AG09319 (cell line): ENCODE measurements at regions not wholly inside any gene's neighbourhood (a gene's known extent, or its start where the extent isn't known, plus 50 kb on each side); places are given as distances from the start of the nearest gene placed in this dataset.

Source experiments
- DNase-seq: peaks from one replicate; pipeline ENCODE4 v3.0.0-alpha.2; 2010; ENCODE audit warnings: low read depth; ENCODE audit errors: extremely low read depth
- TF ChIP-seq, protein P1 (sequence below): IDR thresholded peaks from 2 replicates; pipeline ENCODE4 v1.5.1; 2011; ENCODE audit warnings: low read depth, mild to moderate bottlenecking, inconsistent platforms, low read length, moderate library complexity

DNA sequence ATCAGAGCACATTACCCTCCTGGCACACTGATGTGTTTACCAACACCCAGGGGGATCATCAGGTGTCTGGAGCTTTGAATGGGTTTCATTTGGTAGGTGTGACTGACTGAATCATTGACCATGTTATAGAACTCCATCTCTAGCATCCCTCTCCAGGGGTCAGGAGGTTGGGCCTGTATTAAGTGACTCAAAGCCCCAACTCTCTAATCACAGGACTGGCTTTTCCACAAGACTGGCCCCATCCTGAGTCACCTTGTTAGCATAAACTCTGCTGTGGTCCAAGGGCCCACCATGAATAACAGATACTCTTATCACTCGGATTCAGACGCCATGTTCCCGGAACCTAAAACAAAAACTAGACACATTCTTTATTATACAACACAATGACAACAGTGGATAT is 125.9 kb upstream of the NDUFV2 start:
- DNase-seq = no peak
- TF ChIP-seq, protein P1, sequence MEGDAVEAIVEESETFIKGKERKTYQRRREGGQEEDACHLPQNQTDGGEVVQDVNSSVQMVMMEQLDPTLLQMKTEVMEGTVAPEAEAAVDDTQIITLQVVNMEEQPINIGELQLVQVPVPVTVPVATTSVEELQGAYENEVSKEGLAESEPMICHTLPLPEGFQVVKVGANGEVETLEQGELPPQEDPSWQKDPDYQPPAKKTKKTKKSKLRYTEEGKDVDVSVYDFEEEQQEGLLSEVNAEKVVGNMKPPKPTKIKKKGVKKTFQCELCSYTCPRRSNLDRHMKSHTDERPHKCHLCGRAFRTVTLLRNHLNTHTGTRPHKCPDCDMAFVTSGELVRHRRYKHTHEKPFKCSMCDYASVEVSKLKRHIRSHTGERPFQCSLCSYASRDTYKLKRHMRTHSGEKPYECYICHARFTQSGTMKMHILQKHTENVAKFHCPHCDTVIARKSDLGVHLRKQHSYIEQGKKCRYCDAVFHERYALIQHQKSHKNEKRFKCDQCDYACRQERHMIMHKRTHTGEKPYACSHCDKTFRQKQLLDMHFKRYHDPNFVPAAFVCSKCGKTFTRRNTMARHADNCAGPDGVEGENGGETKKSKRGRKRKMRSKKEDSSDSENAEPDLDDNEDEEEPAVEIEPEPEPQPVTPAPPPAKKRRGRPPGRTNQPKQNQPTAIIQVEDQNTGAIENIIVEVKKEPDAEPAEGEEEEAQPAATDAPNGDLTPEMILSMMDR = no peak

DNA sequence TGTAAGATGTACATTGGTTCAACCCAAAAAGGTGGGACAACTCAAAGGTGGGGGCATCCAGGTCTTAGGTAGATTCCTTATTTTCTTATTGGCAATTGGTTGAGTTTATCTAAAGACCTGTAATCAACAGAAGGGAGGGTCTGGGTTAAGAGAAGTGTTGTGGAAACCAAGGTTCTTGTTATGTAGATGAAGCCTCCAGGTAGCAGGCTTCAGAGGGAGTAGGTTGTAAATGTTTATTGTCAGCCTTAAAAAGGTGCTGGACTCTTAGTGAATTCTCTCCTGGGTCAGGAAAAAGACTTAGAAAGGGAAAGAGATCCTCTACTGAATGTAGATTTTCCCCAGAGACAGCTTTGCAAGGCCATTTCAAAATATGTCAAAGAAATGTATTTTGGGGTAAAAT is 125.3 kb upstream of the NDUFV2 start:
- TF ChIP-seq, protein P1 = no peak
- no peak for DNase-seq

DNA sequence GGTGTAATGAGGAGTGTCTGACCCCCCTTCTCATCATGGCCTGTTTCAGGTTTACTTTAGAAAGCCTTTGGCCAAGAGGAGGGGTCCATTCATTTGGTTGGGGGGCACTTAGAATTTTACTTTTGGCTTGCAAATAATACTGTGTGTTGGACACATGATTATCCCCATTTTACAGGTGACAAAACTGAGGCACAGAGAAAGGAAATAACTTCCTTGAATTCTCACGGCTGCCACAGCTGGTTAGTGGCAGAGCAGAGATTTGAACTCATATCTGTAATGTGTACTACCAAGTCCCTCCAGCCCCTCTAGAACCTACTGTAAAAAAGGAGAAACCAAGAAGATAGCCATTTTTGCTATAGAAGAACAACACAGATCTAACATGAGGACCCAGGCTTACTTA is 124.8 kb upstream of the NDUFV2 start:
- TF ChIP-seq, protein P1 = no peak
- no peak for DNase-seq

DNA sequence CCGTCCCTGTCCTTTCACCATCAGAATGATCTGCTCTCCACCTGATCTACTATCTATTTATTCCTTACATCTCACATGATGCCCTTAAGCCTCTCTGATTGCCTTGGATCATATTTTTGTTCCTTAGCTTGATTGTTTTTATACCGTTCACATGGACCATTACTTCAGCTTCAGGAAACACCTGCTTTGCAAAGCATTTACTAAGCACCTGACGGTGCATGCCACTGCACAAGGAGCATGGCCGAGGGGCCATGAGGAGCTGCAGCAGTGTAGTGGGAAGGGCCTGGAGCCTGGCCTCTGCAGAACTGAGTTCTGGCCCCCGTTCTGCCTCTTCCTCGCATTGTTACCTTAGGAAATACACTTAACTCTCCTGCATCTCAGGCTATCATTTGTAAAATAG is 124.1 kb upstream of the NDUFV2 start:
- TF ChIP-seq, protein P1 = no peak
- no peak for DNase-seq

DNA sequence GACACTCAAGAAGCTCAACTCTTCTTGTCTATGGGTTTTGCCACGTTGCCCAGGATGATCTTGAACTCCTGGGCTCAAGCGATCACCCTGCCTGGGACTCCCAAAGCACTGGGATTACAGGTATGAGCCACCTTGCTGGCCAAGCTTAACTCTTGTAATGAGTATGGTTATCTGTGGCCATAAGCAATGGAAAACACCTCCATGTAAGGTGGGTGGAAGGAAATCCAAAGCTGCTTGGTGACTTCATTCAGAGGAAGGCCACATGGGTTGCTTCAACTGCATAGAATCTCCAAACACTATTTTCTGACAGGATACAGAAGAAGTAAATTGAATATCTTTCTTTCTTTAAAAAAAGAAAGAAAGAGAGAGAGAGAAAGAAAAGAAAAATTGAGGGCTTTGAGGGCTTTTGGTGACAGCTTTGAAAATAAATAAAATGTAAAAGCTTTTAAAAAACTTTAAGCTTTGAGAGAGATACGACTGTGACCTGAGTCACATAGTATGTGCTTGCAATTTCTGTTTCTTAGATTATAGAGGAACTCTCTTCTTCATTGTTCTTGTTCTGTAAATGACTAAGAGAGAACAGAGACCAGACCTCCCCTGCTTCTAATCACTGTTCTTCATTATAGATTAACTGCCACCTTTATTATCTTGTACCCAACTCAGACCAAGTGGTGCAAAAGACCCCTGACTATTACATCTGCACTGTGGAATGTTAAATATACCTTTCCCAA is 123.1 kb upstream of the NDUFV2 start:
- TF ChIP-seq, protein P1 = no peak
- no peak for DNase-seq

DNA sequence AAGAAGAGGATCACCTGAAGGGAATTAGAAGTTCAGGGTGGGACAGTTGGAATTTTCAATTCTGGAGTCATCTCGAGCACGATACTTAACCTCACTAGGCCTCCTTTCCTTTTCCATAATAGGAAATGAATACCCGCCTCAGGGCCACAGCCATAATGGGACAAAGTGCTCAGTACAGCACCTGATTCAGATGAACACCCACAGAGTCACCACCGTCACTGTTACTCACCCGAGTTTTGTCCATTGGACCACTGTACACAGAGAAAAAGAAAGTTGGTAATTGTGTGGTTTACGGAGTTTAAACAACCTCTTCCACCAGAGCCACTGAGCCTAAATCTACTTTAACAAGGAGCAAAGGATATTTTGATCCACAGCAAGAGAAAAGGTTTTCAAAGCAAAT is 122.0 kb upstream of the NDUFV2 start:
- DNase-seq = no peak
- TF ChIP-seq, protein P1 = no peak

DNA sequence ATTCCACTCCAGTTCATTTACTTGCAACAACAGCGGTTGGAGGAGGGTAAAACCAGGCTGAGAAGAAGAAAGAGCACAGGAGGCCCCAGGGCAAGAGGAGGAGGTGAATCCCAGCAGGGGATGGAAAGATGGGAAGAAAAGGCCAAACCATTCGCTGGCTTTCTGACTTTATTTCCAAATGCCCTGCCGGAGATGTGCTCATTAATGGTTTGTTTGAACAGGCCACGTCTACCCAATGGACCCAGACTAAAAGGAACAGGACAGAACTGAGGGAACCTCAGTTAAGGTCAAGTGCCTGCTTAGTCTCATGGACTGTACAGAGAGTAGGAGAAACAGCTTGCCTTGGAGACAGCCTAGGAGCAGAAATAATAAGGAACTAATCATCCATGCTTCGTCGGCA is 121.6 kb upstream of the NDUFV2 start:
- no peak for DNase-seq
- TF ChIP-seq, protein P1 = no peak
